Coronary artery (tissue), 2 donors: ENCODE measurements at regions not wholly inside any gene's neighbourhood (a gene's known extent, or its start where the extent isn't known, plus 50 kb on each side); places are given as distances from the start of the nearest gene placed in this dataset.

ENCODE experiments used
- DNase-seq: peaks from one replicate; pipeline ENCODE4 v3.0.0-alpha.2; 2017; ENCODE audit warnings: low spot score
- H3K27ac ChIP-seq, 2 donors: fragments of 200-600 bp; sonication (generic); one replicate each; pipeline ENCODE4 v1.5.1; 2016 to 2019
- H3K4me3 ChIP-seq: fragments of 200-600 bp; sonication (generic); 2 replicates; pipeline ENCODE4 v1.5.1; 2016; ENCODE audit warnings: mild to moderate bottlenecking, moderate library complexity
- TF ChIP-seq, protein P1 (sequence below): fragments of 200-600 bp; sonication (generic); IDR thresholded peaks from one replicate; pipeline ENCODE4 v1.5.1; 2019; ENCODE audit warnings: antibody characterized with exemption

DNA sequence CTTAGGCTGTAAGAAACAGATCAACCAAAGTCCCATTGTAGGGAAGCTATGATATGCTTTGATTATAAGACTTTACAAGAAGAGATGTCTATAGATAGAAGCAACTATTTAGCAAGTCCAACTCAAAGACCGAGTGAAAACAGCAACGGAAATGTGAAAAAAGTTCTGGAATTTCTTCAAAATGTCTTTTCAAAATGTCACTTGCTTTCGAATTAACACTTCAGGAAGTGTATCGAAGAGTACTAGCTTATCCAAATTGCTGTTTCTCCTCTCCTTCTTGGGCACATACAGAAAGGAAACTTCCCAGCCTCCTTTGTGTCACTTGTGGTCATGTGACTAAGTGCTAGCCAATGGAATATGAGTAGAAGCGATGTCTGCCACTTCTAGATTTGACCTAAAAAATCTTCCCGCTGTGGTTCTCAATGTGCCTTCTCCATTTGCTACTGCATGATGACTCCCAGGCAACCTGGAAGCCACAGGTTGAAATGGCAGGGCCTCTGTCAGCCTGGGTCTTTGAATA lies 89.9 kb downstream of the TSEN15 start:
- DNase-seq = no peak
- Histone ChIP-seq H3K27ac (no peak overlapping the region), H3K4me3 (no peak overlapping the region)
- TF ChIP-seq, protein P1, sequence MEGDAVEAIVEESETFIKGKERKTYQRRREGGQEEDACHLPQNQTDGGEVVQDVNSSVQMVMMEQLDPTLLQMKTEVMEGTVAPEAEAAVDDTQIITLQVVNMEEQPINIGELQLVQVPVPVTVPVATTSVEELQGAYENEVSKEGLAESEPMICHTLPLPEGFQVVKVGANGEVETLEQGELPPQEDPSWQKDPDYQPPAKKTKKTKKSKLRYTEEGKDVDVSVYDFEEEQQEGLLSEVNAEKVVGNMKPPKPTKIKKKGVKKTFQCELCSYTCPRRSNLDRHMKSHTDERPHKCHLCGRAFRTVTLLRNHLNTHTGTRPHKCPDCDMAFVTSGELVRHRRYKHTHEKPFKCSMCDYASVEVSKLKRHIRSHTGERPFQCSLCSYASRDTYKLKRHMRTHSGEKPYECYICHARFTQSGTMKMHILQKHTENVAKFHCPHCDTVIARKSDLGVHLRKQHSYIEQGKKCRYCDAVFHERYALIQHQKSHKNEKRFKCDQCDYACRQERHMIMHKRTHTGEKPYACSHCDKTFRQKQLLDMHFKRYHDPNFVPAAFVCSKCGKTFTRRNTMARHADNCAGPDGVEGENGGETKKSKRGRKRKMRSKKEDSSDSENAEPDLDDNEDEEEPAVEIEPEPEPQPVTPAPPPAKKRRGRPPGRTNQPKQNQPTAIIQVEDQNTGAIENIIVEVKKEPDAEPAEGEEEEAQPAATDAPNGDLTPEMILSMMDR = no peak

DNA sequence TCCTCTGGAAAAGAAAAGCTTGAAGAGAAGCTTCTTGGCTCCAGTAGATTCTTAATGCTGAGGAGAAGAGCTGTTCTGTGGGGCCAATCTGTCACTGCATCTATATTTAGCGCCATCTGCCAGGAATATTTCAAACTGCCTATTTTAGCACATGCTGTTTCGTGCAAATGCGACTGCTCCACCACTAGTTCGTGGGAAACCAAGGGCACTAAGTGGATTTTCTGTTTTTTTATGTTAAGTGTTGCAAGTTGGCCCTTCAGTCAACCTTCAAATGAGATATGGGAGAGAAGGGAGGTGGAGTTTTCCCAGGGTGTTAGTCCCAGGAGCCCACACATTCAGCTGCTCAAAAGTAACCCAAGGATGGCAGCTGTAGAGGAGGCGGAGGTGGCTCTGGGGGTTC lies 91.9 kb downstream of the TSEN15 start:
- DNase-seq = no peak
- no peak overlapping the region for H3K27ac ChIP-seq
- TF ChIP-seq, protein P1 = no peak
- no peak overlapping the region for H3K4me3 ChIP-seq

DNA sequence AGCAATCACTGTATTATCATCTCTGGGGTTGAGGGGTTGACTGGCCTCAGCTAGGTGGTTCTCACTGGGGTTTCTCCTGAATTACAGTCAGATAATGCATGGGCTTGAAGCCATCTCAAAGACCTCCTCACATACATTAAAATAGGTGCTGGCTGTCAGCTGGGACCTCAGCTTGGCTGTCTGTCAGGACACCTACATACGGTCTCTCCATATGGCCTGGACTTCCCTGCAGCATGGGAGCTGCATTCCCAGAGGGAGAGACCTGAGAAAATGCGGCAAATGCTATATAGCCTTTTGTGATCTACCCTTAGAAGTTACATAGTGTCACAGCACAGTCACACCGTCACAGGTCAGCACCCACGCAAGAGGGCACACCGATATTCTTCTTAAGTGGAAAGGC lies 93.6 kb downstream of the TSEN15 start:
- Histone ChIP-seq H3K4me3 (no peak overlapping the region), H3K27ac (no peak overlapping the region)
- TF ChIP-seq, protein P1 = no peak
- no peak for DNase-seq

DNA sequence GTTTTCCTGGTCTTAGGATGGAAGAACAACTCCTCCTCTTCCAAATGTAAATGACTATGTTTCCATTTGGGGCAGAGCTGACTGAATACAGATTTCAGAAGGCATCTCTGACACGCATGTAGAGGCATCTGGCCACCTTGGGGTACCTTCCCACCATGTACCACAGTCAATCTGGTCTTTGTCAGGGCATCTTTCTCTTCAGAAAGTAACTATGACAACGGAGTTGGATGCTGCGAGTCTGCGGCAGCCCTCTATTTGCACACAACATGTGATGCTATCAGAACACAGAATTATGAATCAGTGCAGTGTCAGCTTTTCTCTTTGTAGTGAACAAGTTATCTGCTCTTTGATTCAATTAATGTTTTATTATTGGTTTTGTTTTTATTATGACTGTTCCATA lies 94.7 kb downstream of the TSEN15 start:
- TF ChIP-seq, protein P1 = no peak
- Histone ChIP-seq H3K27ac (no peak overlapping the region), H3K4me3 (no peak overlapping the region)
- DNase-seq = no peak

DNA sequence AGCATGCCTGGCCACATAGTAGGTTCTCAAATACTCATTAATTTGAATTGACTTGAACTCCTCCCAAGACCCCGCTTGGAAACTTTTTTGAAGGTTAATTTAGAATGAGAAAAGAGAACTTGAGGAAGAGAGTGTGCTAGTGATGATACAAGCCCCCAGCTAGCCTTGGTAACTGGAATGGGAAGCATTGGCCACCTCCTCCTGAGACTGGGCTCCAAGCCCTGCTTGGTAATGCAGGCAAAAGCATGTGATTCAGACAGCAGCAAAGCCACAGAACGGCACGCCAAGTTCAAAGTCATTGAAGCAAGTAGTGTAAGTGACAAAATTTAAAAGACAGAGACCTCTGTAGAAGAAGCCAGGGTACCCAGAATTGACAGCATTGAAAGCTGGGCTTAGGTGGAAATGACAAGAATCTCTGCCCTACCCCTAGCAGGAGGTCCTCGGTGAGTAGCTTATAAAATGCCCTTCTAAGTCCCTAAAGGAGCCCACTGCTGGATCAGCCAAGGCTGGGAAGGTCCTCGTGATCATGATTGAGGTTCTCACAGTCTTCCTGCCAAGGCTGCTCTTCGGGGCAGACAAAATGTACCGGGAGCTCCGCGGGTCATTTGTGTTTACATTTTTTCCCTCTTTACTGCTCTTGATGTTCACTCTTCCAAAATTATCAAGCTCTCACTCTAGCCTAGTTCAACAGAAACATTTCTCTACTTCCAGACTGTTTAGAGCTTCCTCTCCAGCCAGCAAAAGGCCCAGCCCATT lies 99.4 kb downstream of the TSEN15 start:
- DNase-seq = no peak
- Histone ChIP-seq H3K27ac (peak overlapping the region in 1 of 2 donors; percentile 17), H3K4me3 (no peak overlapping the region)
- TF ChIP-seq, protein P1 = no peak

DNA sequence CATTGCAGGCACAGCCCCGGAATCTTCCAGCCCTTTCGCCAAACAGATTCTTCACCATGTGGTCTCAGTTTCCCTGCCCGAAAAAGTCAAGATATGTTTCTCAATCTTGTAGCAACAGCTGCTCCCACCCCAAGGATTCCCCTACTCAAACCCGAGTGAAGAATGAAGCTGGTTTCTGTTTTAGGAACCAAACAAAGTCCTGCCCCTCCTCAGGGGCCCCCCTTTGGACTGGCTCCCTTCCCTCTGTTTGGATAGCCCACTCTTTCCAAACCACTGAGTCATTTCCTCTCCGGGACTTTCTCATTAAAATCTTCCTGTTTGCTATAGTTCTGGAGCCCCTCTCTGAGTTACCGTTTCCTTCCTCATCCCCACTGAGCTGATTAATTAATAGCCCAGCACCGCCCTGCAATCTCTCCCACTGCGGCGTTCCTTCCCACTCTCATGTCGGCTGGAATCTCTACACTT lies 100.9 kb downstream of the TSEN15 start:
- no peak for DNase-seq
- Histone ChIP-seq H3K27ac (peak overlapping the region in 1 of 2 donors; percentile 36), H3K4me3 (peak overlapping the region; percentile 58)
- TF ChIP-seq, protein P1 = no peak

DNA sequence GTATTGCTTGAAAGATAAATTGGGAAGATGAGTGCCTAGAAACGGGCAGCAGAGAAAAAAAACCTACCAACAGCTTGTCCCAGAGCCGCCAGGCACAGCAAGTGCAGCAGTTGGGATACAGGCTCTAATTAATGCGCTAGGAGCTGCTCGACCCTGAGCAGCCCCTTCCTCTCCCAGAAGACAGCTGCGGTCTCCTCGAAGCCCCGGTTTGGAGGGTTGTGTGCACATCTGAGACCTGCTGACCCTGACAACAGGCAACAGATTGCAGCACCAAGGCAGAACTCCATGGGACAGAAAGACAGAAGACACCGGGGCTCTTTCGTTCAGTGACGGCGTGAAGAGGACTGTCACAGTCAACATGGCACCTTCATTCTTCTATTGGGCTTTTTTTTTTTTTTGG lies 101.4 kb downstream of the TSEN15 start:
- Histone ChIP-seq H3K4me3 (peak overlapping the region; percentile 58), H3K27ac (peak overlapping the region in 1 of 2 donors; percentile 36)
- no peak for DNase-seq
- TF ChIP-seq, protein P1 = no peak
